H1 (cell line): ENCODE measurements at regions not wholly inside any gene's neighbourhood (a gene's known extent, or its start where the extent isn't known, plus 50 kb on each side); places are given as distances from the start of the nearest gene placed in this dataset.
A peak's percentile ranks its signal among the peaks of the same experiment; 100 is the strongest.

Experiments used
- CTCF ChIA-PET: fragments of 300-600 bp; sonication (Branson Sonifier 250); formaldehyde crosslinking; loops from one replicate; lab custom pipeline; 2021; ENCODE audit not compliant: partially characterized antibody; lab: Charles Lee
- POLR2A ChIA-PET: fragments of 300-600 bp; sonication (Branson Sonifier 250); formaldehyde crosslinking; loops from one replicate; lab custom pipeline; 2021; ENCODE audit warnings: inconsistent platforms; ENCODE audit not compliant: partially characterized antibody; lab: Charles Lee
- DNase-seq, 2 experiments: peaks; one replicate each; pipeline versions ENCODE4 v3.0.0 to v3.0.0-alpha.2; 2010 to 2022; ENCODE audit warnings: low spot score in 2 of 2, low read depth in 1 of 2, mixed read lengths in 1 of 2
- FAIRE-seq: peaks from 2 replicates; lab custom pipeline; 2011; peaks lifted over from hg19 to GRCh38; lab: Jason Lieb, UNC
- H2AFZ ChIP-seq: 2 replicates; pipeline ENCODE4 v1.8.1; 2012; ENCODE audit warnings: low read length, inconsistent platforms
- H2AK5ac ChIP-seq: 2 replicates; pipeline ENCODE4 v1.6.1; 2013; ENCODE audit warnings: low read depth, low read length
- H2BK120ac ChIP-seq: replicated peaks from 2 replicates; pipeline ENCODE3; 2013; ENCODE audit warnings: low read depth, low read length, inconsistent platforms
- H2BK12ac ChIP-seq: 2 replicates; pipeline ENCODE4 v1.6.1; 2013; ENCODE audit warnings: low read depth, low read length
- H2BK15ac ChIP-seq: 2 replicates; pipeline ENCODE4 v1.6.1; 2013; ENCODE audit warnings: low read length
- H2BK20ac ChIP-seq: 2 replicates; pipeline ENCODE4 v1.6.1; 2013; ENCODE audit warnings: low read length
- H2BK5ac ChIP-seq: 2 replicates; pipeline ENCODE4 v1.6.1; 2013; ENCODE audit warnings: low read depth, low read length
- H3K14ac ChIP-seq: 2 replicates; pipeline ENCODE4 v1.6.1; 2013; ENCODE audit warnings: inconsistent platforms; ENCODE audit not compliant: insufficient read length
- H3K18ac ChIP-seq: 2 replicates; pipeline ENCODE4 v1.6.1; 2013; ENCODE audit warnings: low read length; ENCODE audit errors: extremely low read depth
- H3K23ac ChIP-seq: 2 replicates; pipeline ENCODE4 v1.6.1; 2013; ENCODE audit warnings: inconsistent platforms; ENCODE audit not compliant: insufficient read length
- H3K23me2 ChIP-seq: 2 replicates; pipeline ENCODE4 v1.6.1; 2013; ENCODE audit warnings: low read depth, low read length
- H3K27ac ChIP-seq: 2 replicates; pipeline ENCODE4 v1.6.1; 2011; ENCODE audit warnings: low read depth, low read length, inconsistent platforms
- H3K27me3 ChIP-seq, 4 experiments: replicated peaks in 1 of 4; 1 replicate in 1 of 4; 2 replicates in 3 of 4; pipeline versions ENCODE4 v1.6.1 to v1.8.1; 2011 to 2013; ENCODE audit warnings: low read length in 3 of 4, mild to moderate bottlenecking in 3 of 4, inconsistent platforms in 2 of 4, mixed read lengths in 2 of 4, moderate library complexity in 1 of 4; ENCODE audit not compliant: control insufficient read depth in 3 of 4, insufficient read depth in 3 of 4; ENCODE audit errors: extremely low read depth in 1 of 4
- H3K36me3 ChIP-seq, 4 experiments: 2 replicates each; pipeline versions ENCODE4 v1.6.1 to v1.8.1; 2011 to 2013; ENCODE audit warnings: mild to moderate bottlenecking in 4 of 4, low read length in 3 of 4, moderate library complexity in 2 of 4, control low read depth in 1 of 4, inconsistent platforms in 1 of 4; ENCODE audit not compliant: insufficient read depth in 4 of 4, control insufficient read depth in 2 of 4
- H3K4ac ChIP-seq: replicated peaks from 2 replicates; pipeline ENCODE3; 2013; ENCODE audit warnings: low read length, low read depth, mixed read lengths, inconsistent platforms; ENCODE audit not compliant: insufficient read length
- H3K4me1 ChIP-seq, 4 experiments: replicated peaks in 1 of 4; 1 replicate in 1 of 4; 2 replicates in 3 of 4; pipeline versions ENCODE4 v1.6.1 to v1.8.1; 2011 to 2013; ENCODE audit warnings: low read length in 3 of 4, inconsistent platforms in 2 of 4, mixed read lengths in 1 of 4; ENCODE audit not compliant: insufficient read depth in 4 of 4, control insufficient read depth in 3 of 4
- H3K4me2 ChIP-seq, 2 experiments: 2 replicates each; pipeline versions ENCODE4 v1.6.1 to v1.8.1; 2011 to 2013; ENCODE audit warnings: low read depth in 2 of 2, low read length in 2 of 2, control low read depth in 1 of 2, inconsistent platforms in 1 of 2, mild to moderate bottlenecking in 1 of 2; ENCODE audit not compliant: insufficient read depth in 1 of 2
- H3K4me3 ChIP-seq, 4 experiments: fragments of 200-600, 300-600 bp in 1 of 4; sonication (generic), shearing (Covaris generic), sonication (Bioruptor Twin) in 1 of 4; 2 replicates each; pipeline versions ENCODE4 v1.5.1 to v1.8.1; 2011 to 2016; ENCODE audit warnings: low read length in 4 of 4, low read depth in 3 of 4, control low read depth in 2 of 4, inconsistent platforms in 2 of 4, mild to moderate bottlenecking in 2 of 4, mixed read lengths in 1 of 4, moderate library complexity in 1 of 4; ENCODE audit not compliant: insufficient read depth in 2 of 4; ENCODE audit errors: extremely low read depth in 1 of 4
- H3K56ac ChIP-seq: replicated peaks from 2 replicates; pipeline ENCODE3; 2013; ENCODE audit warnings: low read depth, mild to moderate bottlenecking, mixed read lengths, low read length, inconsistent platforms; ENCODE audit not compliant: insufficient read length
- H3K79me1 ChIP-seq: 2 replicates; pipeline ENCODE4 v1.6.1; 2013; ENCODE audit warnings: low read depth, low read length, control low read depth
- H3K79me2 ChIP-seq, 2 experiments: 2 replicates each; pipeline versions ENCODE4 v1.6.1 to v1.8.1; 2012 to 2013; ENCODE audit warnings: low read length in 2 of 2, mild to moderate bottlenecking in 2 of 2, inconsistent platforms in 1 of 2; ENCODE audit not compliant: insufficient read depth in 2 of 2, control insufficient read depth in 1 of 2
- H3K9ac ChIP-seq, 4 experiments: replicated peaks in 1 of 4; 1 replicate in 1 of 4; 2 replicates in 3 of 4; pipeline versions ENCODE4 v1.6.1 to v1.8.1; 2011 to 2013; ENCODE audit warnings: low read depth in 3 of 4, low read length in 3 of 4, control low read depth in 2 of 4, mild to moderate bottlenecking in 2 of 4, moderate library complexity in 2 of 4, inconsistent platforms in 1 of 4; ENCODE audit errors: extremely low read depth in 1 of 4
- H3K9me3 ChIP-seq, 2 experiments: 2 replicates each; pipeline versions ENCODE4 v1.6.1 to v1.8.1; 2012 to 2013; ENCODE audit warnings: mild to moderate bottlenecking in 2 of 2, moderate library complexity in 2 of 2, control low read depth in 1 of 2, inconsistent platforms in 1 of 2, low read depth in 1 of 2, low read length in 1 of 2, mixed read lengths in 1 of 2; ENCODE audit not compliant: insufficient read depth in 2 of 2
- H4K20me1 ChIP-seq, 2 experiments: replicated peaks in 1 of 2; 2 replicates each; pipeline versions ENCODE3 to v1.8.1; 2011 to 2013; ENCODE audit warnings: inconsistent platforms in 2 of 2, low read length in 2 of 2, mild to moderate bottlenecking in 1 of 2; ENCODE audit not compliant: insufficient read depth in 2 of 2, control insufficient read depth in 1 of 2
- H4K5ac ChIP-seq: 2 replicates; pipeline ENCODE4 v1.6.1; 2013; ENCODE audit warnings: low read length, low read depth, mixed read lengths, inconsistent platforms; ENCODE audit not compliant: insufficient read length
- H4K8ac ChIP-seq: 2 replicates; pipeline ENCODE4 v1.8.0; 2013; ENCODE audit warnings: mild to moderate bottlenecking, moderate library complexity, low read length, inconsistent platforms; ENCODE audit not compliant: insufficient read depth; ENCODE audit errors: extremely low read depth
- H4K91ac ChIP-seq: replicated peaks from 2 replicates; pipeline ENCODE3; 2013; ENCODE audit warnings: low read length, mixed read lengths, inconsistent platforms; ENCODE audit not compliant: insufficient read length
- NANOG ChIP-seq: IDR thresholded peaks from 2 replicates; pipeline ENCODE4 v1.6.1; 2011; ENCODE audit warnings: low read length, low read depth, mild to moderate bottlenecking, inconsistent platforms; ENCODE audit not compliant: insufficient read depth, poor library complexity, severe bottlenecking
- SUZ12 ChIP-seq: fragments of 200-600 bp; sonication (generic); IDR thresholded peaks from 2 replicates; pipeline ENCODE4 v1.6.1; 2012; ENCODE audit warnings: mild to moderate bottlenecking, inconsistent platforms, low read length, moderate library complexity, mixed read lengths
- WGBS, 2 experiments: shearing (Covaris generic) in 1 of 2; methylation state at CpG; one replicate each; pipeline versions ENCODE4 v1.1.6 to v1.1.7; 2013 to 2015; ENCODE audit warnings: low lambda C conversion rate in 2 of 2, mixed read lengths in 2 of 2, inconsistent platforms in 1 of 2, low coverage in 1 of 2, missing lambda C conversion rate in 1 of 2; ENCODE audit not compliant: insufficient replicate concordance in 2 of 2, insufficient coverage in 1 of 2, insufficient read length in 1 of 2; ENCODE audit errors: extremely low coverage in 1 of 2, missing lambda C conversion rate in 1 of 2; 5-methylcytosine and 5-hydroxymethylcytosine counted together

- Histone ChIP-seq H3K9me3 (no peaks in the 10 kb centered on the region), H3K4ac (no peak overlapping the region), H3K27me3 (no peaks in the 10 kb centered on the region), H4K20me1 (no peaks in the 10 kb centered on the region), H2AK5ac (no peak overlapping the region), H3K18ac (no peak overlapping the region), H2BK120ac (no peak overlapping the region), H2AFZ (no peak overlapping the region), H2BK20ac (no peak overlapping the region), H3K56ac (no peak overlapping the region), H3K36me3 (no peaks in the 10 kb centered on the region), H3K14ac (no peak overlapping the region), H3K23ac (no peak overlapping the region), H3K9ac (no peak overlapping the region), H3K4me3 (no peak overlapping the region), H4K91ac (no peak overlapping the region), H2BK12ac (no peak overlapping the region), H3K4me1 (peaks cover 0 to 2% (median 0%) of the 10 kb centered on the region in 4 experiments; a peak in 1 of 7 replicates), H2BK15ac (no peak overlapping the region), H2BK5ac (no peak overlapping the region), H4K5ac (no peak overlapping the region), H3K4me2 (no peak overlapping the region), H3K23me2 (no peaks in the 10 kb centered on the region), H3K79me1 (no peaks in the 10 kb centered on the region), H4K8ac (no peak overlapping the region), H3K27ac (no peak overlapping the region), H3K79me2 (no peaks in the 10 kb centered on the region)
- POLR2A ChIA-PET, result no interaction called here
- no peak for DNase-seq
- TF ChIP-seq NANOG, result peak; percentile 80
- no peak for TF ChIP-seq SUZ12
- FAIRE-seq, result no peak
- CTCF ChIA-PET, result no interaction called here
- 71% methylated on average over 3 of the region's 3 CpGs; no CpG with 5 or more reads in 1 of the 2 experiments for WGBS, 2 experiments
Measured at GRCh38 chr3:78134496-78134895, 1094.6 kb downstream of the ROBO2 start.
